CD4-positive, alpha-beta T cell treated with Interleukin-4 for 4 hours (primary cell): ENCODE measurements at regions not wholly inside any gene's neighbourhood (a gene's known extent, or its start where the extent isn't known, plus 50 kb on each side); places are given as distances from the start of the nearest gene placed in this dataset.

ENCODE experiments used
- DNase-seq: peaks from one replicate; pipeline ENCODE4 v3.0.0-alpha.2; 2020

GRCh38 chr20:60948224-60948623 is 303.8 kb upstream of the CDH4 start:
- no peak for DNase-seq

- DNase-seq: no peak
These were observed 301.5 kb upstream of the CDH4 start for GRCh38 chr20:60950561-60950960.

- no peak for DNase-seq
These were observed 301.1 kb upstream of the CDH4 start for GRCh38 chr20:60950974-60951373.

- no peak for DNase-seq
These were observed 299.2 kb upstream of the CDH4 start for GRCh38 chr20:60952861-60953260.

- no peak for DNase-seq
These were observed 298.7 kb upstream of the CDH4 start for GRCh38 chr20:60953321-60953720.

- DNase-seq: no peak
These were observed 296.4 kb upstream of the CDH4 start for GRCh38 chr20:60955706-60956105.

GRCh38 chr20:60956194-60956593 is 295.9 kb upstream of the CDH4 start:
- no peak for DNase-seq

GRCh38 chr20:60957621-60958020 is 294.4 kb upstream of the CDH4 start:
- DNase-seq: no peak

- no peak for DNase-seq
These were observed 292.1 kb upstream of the CDH4 start for GRCh38 chr20:60959971-60960370.

GRCh38 chr20:60960500-60960899 is 291.6 kb upstream of the CDH4 start:
- DNase-seq: no peak

GRCh38 chr20:60961551-60961950 is 290.5 kb upstream of the CDH4 start:
- DNase-seq: no peak

- no peak for DNase-seq
These were observed 289.6 kb upstream of the CDH4 start for GRCh38 chr20:60962367-60963045.

- DNase-seq: no peak
These were observed 288.9 kb upstream of the CDH4 start for GRCh38 chr20:60963146-60963545.

GRCh38 chr20:60964911-60965310 is 287.1 kb upstream of the CDH4 start:
- DNase-seq: no peak

- DNase-seq: no peak
These were observed 286.0 kb upstream of the CDH4 start for GRCh38 chr20:60966031-60966430.

- DNase-seq: no peak
These were observed 285.3 kb upstream of the CDH4 start for GRCh38 chr20:60966766-60967165.

- DNase-seq: no peak
These were observed 284.4 kb upstream of the CDH4 start for GRCh38 chr20:60967431-60968316.

- DNase-seq: no peak
These were observed 283.0 kb upstream of the CDH4 start for GRCh38 chr20:60968853-60969720.

GRCh38 chr20:60970601-60971000 is 281.5 kb upstream of the CDH4 start:
- DNase-seq: no peak

- DNase-seq: no peak
These were observed 278.0 kb upstream of the CDH4 start for GRCh38 chr20:60974022-60974421.

- no peak for DNase-seq
These were observed 277.6 kb upstream of the CDH4 start for GRCh38 chr20:60974441-60974945.

- no peak for DNase-seq
These were observed 275.9 kb upstream of the CDH4 start for GRCh38 chr20:60976139-60976538.

GRCh38 chr20:60976913-60977312 is 275.1 kb upstream of the CDH4 start:
- DNase-seq: no peak
